Colon (tissue), 2 donors: ENCODE measurements at regions not wholly inside any gene's neighbourhood (a gene's known extent, or its start where the extent isn't known, plus 50 kb on each side); places are given as distances from the start of the nearest gene placed in this dataset.

Source experiments
- FAIRE-seq: peaks from 2 replicates; lab custom pipeline; 2012; peaks lifted over from hg19 to GRCh38; lab: Jason Lieb, UNC
- donor health status: control.
- donor health status: control.

DNA sequence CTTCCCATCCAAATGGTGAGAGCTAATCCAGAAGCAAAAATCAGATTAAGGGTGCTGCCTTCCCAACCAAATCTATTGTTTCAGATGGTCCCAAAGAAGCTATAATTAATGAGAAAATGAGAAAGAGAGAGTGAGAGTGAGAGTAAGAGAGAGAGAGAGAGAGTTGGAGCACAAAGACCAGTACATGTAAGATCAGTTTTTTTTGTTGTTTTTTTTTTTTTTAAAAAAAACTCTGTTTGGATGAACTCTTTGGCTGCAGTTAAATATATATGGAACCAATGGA is 305.6 kb downstream of the PTEN start:
- no peak for FAIRE-seq

DNA sequence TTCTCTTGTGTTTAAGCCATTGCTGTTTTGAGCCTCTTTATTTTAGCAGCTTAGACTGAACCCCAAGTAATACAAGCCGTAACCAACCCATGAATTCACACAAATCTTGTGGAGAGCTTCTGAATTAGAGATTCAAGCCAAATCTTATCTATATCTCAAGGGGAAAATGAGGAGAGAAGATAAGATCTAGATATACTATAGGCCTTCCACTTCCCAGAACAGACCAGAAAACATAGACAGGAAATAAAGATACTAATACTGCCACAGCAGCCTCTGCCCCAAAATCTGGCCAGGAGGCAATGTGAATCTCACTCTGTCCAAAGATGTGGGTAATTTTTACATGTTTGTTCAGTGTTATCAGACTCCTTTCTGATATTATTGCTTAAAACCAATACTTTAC is 307.2 kb downstream of the PTEN start:
- no peak for FAIRE-seq

- FAIRE-seq, result no peak
These were observed 308.7 kb downstream of the PTEN start for GRCh38 chr10:88172159-88172558.

- no peak for FAIRE-seq
These were observed 311.0 kb downstream of the PTEN start for GRCh38 chr10:88174391-88174790.

GRCh38 chr10:88178758-88179157 is 315.3 kb downstream of the PTEN start:
- no peak for FAIRE-seq

GRCh38 chr10:88179831-88180230 is 316.4 kb downstream of the PTEN start:
- FAIRE-seq, result no peak

- no peak for FAIRE-seq
These were observed 318.6 kb downstream of the PTEN start for GRCh38 chr10:88181902-88182600.

DNA sequence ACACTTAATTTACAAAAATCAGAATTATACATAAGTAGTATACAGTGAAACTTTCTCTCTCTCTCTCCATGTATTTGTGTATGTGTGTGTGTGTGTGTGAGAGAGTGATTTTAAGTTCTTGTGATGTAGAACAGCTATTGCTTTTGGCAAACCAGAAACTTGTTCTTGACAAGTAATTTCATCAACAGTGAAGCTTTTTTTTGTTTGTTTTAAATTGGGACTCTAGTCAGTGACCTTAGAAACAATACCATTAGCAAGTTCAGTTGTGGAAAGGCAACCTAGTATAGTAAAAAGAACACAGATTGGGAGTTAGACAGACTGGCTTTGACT is 319.1 kb downstream of the PTEN start:
- FAIRE-seq, result no peak

DNA sequence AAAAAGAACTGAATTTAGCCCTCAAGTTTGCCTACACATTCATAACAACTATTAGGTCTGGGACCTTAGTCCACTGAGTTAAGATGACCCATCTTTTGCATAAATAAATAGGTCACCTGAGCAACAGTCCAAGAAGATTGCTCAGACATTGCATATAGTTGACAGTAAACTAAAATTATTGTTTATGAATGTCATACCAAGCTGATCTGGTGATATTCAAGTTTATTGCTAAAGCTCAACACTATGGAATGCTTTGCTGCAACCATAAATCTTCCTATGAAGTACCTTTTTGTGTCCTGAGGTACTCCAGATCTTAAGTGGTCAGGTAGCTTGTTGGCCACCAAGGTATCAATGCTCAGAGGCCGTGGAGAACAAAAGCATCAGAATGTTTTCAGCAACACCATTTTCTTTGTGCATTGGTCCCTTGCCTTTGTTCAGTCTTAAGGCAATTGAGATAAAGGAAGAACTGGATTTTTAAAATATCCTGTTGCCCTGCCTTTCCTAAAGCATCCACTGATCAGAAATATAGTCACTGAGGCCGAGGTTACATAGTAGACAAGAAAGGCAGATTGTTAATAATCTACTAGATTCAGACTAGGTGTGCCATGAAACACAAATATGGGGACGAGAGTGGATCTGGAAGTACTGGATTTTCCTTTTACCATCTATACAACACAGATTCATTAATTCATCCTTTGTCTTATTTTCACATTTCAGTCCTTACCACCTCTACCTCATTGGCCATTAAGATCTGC is 321.3 kb downstream of the PTEN start:
- FAIRE-seq, result no peak

DNA sequence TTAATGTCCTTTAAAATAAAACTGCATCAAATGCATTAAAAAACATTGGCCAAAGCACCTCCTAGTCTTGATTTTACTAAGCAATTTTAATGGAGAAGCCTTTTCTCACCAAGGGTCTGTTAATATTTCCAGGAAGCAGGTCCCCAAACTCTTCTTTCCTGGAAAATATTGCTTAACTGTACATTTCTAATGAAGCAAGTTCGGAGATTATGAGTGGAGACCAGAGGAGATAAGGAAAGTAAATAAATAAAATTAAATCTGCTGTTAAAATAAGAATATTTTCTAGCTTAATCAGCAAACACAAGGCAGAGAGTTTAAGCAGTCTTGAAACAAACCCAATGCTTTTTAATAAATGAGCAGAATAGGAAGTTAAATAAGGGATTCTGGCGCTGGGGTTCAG is 322.4 kb downstream of the PTEN start:
- no peak for FAIRE-seq

- no peak for FAIRE-seq
These were observed 322.9 kb downstream of the PTEN start for GRCh38 chr10:88186335-88186734.

DNA sequence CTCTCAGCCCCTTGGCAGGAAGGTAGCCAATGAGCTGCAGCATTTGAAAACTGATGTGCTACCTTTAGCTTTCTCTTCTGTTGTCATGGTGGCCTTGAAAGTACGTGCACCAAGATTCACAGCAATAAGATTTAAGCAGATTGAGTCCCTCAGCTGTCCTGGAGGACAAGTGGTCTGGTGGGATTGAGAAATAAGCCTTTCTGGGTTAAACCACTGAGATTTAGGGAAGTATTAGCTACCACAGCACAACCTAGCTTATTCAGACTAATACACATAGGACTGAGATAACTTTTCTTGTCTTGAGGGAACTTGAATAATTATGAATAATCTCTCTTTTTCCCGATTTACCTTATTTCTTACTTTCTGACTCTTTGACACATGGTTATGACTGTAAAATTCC is 324.0 kb downstream of the PTEN start:
- no peak for FAIRE-seq

DNA sequence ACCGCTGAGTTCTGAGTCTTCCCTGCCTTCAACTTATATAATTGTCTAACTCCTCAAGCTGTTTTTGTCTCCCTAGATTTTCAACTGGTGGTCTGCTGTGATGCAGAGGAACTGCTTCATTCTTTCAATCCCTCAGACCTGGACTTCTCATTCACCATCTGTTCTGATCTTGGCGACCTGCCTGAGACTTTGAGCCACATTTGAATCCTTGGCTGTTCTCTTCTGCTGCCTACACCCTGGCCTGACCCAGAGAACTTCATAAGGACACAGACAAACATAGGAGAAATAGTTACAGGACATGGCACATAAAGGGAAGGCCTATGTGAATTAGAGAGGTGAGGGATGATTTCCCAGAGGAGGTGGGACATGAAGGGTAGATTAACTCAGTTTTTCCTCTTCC is 326.7 kb downstream of the PTEN start:
- no peak for FAIRE-seq

DNA sequence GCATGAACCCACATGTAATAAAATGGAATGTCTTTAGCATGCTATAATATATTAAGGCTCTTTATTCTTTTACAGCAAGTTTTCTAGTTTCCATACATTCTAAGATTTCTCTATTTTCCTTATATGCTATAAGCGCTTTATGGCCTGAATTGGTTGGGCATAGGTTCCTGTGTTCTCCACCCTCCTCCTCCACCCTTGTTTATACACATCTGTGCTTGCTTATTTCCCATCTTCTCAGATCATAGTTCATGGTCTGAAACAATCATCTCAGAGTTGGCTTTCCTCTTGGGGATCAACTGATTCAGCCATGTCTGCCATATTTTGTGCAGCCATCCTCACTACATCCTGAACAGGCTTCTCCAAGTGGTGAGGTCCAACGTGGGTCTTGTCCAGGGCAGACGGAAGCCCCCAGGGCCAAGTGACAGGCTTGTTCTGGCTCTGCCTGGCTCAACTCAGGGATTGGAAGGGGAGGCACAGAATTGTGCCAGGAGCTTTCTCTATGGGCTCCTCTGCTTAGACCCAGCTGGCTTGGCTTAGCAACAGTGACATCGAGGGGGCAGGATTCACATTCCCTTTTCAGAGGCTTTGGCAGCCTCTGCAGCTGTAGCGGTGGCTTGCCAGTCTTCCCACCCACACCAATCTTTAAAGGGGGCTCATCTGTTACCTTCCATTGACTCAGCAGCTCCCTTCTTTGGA is 327.3 kb downstream of the PTEN start:
- no peak for FAIRE-seq

DNA sequence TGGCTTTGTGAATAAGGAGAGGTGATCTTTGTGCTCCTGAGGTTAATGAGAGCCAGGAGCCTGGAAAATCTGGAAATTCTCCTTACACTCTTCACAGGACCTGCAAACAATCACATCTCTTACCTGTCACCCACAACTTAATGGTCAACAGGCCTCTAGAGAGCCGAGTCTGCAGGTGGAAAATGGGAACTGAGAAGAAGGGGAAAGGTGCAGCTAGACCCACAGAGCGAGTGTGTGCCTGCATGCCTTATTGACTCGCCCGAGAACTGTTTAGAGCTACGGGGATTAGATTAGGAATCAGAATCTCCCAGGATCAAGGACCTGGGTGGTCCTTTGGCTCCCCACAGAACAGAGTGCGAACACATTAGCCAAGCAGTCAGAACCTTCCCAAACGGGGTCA is 329.6 kb downstream of the PTEN start:
- FAIRE-seq, result no peak

- FAIRE-seq, result no peak
These were observed 330.8 kb downstream of the PTEN start for GRCh38 chr10:88194041-88194887.

GRCh38 chr10:88194961-88195367 is 331.5 kb downstream of the PTEN start:
- FAIRE-seq, result no peak

DNA sequence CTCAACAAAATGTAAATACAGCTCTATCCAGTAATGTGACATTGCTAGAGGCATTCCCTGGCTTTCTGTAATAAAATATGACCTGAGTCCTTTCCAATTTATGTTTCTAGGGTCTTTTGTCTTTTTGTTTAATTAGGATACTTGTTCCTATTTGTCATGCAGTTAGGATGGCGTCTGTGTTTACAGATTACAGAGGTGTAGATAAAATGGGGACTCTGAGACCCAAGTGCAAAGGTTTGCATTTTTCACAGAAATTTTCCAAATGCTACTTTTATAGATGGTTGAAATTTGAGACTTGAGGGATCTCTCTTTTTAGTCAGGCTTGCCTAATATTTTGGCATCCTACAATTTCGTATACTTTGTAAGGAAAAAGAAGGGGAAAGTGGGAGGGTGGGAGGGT is 332.4 kb downstream of the PTEN start:
- FAIRE-seq, result no peak

DNA sequence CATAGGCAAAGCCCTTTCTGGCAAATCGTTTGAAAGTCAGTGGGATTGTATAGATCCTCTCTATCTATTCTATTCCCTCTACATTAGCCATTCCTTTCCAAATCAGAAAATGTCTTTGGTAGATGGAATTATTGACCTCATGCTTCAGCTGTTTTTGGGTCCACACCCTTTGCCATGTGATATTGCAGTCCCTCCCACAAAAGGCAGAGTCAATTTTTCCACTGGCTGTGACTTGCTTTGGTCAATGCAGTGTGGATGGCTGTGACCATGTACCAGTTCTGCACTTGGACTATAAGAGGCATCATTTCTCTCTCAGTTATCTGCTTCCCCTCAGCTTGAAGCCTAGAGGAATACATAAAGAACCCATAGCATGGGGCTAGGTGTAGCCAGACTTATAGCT is 332.9 kb downstream of the PTEN start:
- FAIRE-seq, result no peak

DNA sequence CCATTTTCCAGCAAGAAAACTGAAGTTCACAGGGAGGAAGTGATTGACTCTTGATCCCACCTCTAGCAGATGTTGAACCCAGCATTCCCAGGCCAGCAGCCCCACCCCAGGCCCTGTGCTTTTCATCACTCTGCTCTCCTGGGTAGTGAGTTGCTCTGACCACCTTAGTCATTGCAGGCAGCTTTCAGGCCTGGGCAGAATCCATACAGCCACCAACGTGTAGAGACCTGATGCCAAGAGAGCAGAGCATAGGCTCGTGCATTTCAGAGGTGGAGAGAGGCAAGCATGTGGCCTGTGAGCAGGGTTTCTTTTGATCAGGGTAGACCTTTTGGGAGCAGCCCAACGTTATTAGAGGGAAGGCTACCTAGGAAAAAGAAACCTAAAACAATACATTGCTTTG is 334.6 kb downstream of the PTEN start:
- no peak for FAIRE-seq

DNA sequence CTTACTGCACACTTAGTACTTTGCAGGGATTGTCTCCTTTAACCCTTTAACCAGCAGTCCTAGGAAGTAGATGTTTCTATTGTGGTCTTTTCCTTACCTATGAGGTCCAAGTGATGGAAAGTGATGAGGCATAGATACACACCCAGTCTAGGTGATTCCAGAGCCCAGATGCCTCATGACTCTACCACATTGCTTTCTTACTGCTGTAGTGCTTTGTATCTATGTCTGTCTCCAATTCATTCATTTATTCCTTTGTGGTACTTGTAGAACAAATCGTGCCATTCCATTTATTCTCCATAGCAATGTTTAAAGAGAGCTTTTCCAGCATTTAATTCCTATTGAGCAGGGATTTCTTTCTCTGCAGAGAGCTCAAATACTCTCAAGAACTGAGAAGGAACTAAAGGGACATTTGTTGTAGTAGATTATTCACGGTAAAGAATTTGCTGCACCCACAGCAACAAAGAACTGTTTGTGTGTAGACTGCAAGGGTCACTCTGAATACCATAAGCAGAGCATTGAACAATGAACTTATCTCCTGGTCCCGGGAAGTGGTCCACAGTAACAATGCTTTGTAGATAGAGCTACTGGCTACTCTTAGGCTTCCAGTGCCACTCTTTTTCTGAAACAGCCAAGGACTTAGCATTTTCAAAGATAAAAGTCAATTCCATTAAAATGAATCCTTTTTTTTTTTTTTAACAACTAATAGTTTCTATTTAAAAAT is 337.0 kb downstream of the PTEN start:
- FAIRE-seq, result no peak

- no peak for FAIRE-seq
These were observed 342.5 kb downstream of the PTEN start for GRCh38 chr10:88205842-88206446.
